Astrocyte (in vitro differentiated cells and primary cell): ENCODE measurements at regions not wholly inside any gene's neighbourhood (a gene's known extent, or its start where the extent isn't known, plus 50 kb on each side); places are given as distances from the start of the nearest gene placed in this dataset.

Experiments used
- DNase-seq: peaks from one replicate; pipeline ENCODE4 v3.0.0-alpha.2; 2010; ENCODE audit warnings: low read depth
- FAIRE-seq: peaks from 2 replicates; lab custom pipeline; 2011; peaks lifted over from hg19 to GRCh38; lab: Jason Lieb, UNC
- H2AFZ ChIP-seq: 2 replicates; pipeline ENCODE4 v1.6.0; 2012; ENCODE audit warnings: low read depth, low read length, inconsistent platforms
- H3K27ac ChIP-seq: 2 replicates; pipeline ENCODE4 v1.5.1; 2011; ENCODE audit warnings: low read depth, low read length, inconsistent platforms
- H3K27me3 ChIP-seq: 2 replicates; pipeline ENCODE4 v1.6.0; 2011; ENCODE audit warnings: low read length, inconsistent platforms; ENCODE audit not compliant: insufficient read depth
- H3K36me3 ChIP-seq: 2 replicates; pipeline ENCODE4 v1.5.1; 2011; ENCODE audit warnings: low read length, inconsistent platforms; ENCODE audit not compliant: insufficient read depth
- H3K4me1 ChIP-seq: 2 replicates; pipeline ENCODE4 v1.5.1; 2011; ENCODE audit warnings: low read length, inconsistent platforms; ENCODE audit not compliant: insufficient read depth
- H3K4me2 ChIP-seq: 2 replicates; pipeline ENCODE4 v1.6.0; 2012; ENCODE audit warnings: low read length, inconsistent platforms
- H3K4me3 ChIP-seq: 2 replicates; pipeline ENCODE4 v1.5.1; 2011; ENCODE audit warnings: low read depth, mild to moderate bottlenecking, low read length, inconsistent platforms; ENCODE audit not compliant: insufficient read depth
- H3K79me2 ChIP-seq: 2 replicates; pipeline ENCODE4 v1.6.0; 2012; ENCODE audit warnings: mild to moderate bottlenecking, low read length, inconsistent platforms; ENCODE audit not compliant: insufficient read depth
- H3K9ac ChIP-seq: 2 replicates; pipeline ENCODE4 v1.6.0; 2012; ENCODE audit warnings: mild to moderate bottlenecking, low read length, inconsistent platforms
- H3K9me3 ChIP-seq: 2 replicates; pipeline ENCODE4 v1.5.1; 2012; ENCODE audit warnings: low read depth, mild to moderate bottlenecking, low read length, inconsistent platforms; ENCODE audit not compliant: insufficient read depth
- H4K20me1 ChIP-seq: 2 replicates; pipeline ENCODE4 v1.6.0; 2012; ENCODE audit warnings: low read length, inconsistent platforms; ENCODE audit not compliant: insufficient read depth
- H3K27ac Mint-ChIP-seq: one replicate; pipeline ENCODE4 v1.8.0; 2021; ENCODE audit warnings: mild to moderate bottlenecking, mixed read lengths; ENCODE audit not compliant: unreplicated experiment
- H3K27me3 Mint-ChIP-seq: one replicate; pipeline ENCODE4 v1.8.0; 2021; ENCODE audit warnings: low read depth, mixed read lengths; ENCODE audit not compliant: unreplicated experiment
- H3K36me3 Mint-ChIP-seq: one replicate; pipeline ENCODE4 v1.8.0; 2021; ENCODE audit warnings: low read depth, mixed read lengths; ENCODE audit not compliant: unreplicated experiment
- H3K4me1 Mint-ChIP-seq: one replicate; pipeline ENCODE4 v1.8.0; 2021; ENCODE audit warnings: low read depth, mixed read lengths; ENCODE audit not compliant: unreplicated experiment
- H3K4me3 Mint-ChIP-seq: one replicate; pipeline ENCODE4 v1.8.0; 2021; ENCODE audit warnings: mild to moderate bottlenecking, moderate library complexity, mixed read lengths; ENCODE audit not compliant: unreplicated experiment
- H3K9me3 Mint-ChIP-seq: one replicate; pipeline ENCODE4 v1.8.0; 2021; ENCODE audit warnings: mild to moderate bottlenecking, mixed read lengths; ENCODE audit not compliant: unreplicated experiment
- CTCF ChIP-seq: IDR thresholded peaks from 2 replicates; pipeline ENCODE4 v1.5.1; 2011; ENCODE audit warnings: low read depth, mild to moderate bottlenecking, inconsistent platforms, low read length, moderate library complexity; ENCODE audit not compliant: insufficient read depth
- EZH2 ChIP-seq: IDR thresholded peaks from 2 replicates; pipeline ENCODE4 v1.6.1; 2012; ENCODE audit warnings: mild to moderate bottlenecking, low read length, inconsistent platforms; ENCODE audit not compliant: insufficient read depth

- Histone ChIP-seq H3K4me3 (no peak overlapping the region), H3K9me3 (no peaks in the 10 kb centered on the region), H3K27ac (no peak overlapping the region), H3K4me1 (no peaks in the 10 kb centered on the region), H4K20me1 (no peaks in the 10 kb centered on the region), H3K79me2 (no peaks in the 10 kb centered on the region), H3K36me3 (no peaks in the 10 kb centered on the region), H3K9ac (no peak overlapping the region), H3K4me2 (no peak overlapping the region), H2AFZ (no peak overlapping the region), H3K27me3 (no peaks in the 10 kb centered on the region)
- no peak for TF ChIP-seq CTCF
- FAIRE-seq: no peak
- H3K27ac Mint-ChIP-seq: no peak overlapping the region
- no peak for DNase-seq
- peaks cover 37% of the 10 kb centered on the region for H3K27me3 Mint-ChIP-seq
- H3K4me3 Mint-ChIP-seq: no peak overlapping the region
- no peaks in the 10 kb centered on the region for H3K36me3 Mint-ChIP-seq
- peaks cover 13% of the 10 kb centered on the region for H3K4me1 Mint-ChIP-seq
- H3K9me3 Mint-ChIP-seq: peaks cover 4% of the 10 kb centered on the region
Observed at GRCh38 chr20:59451641-59452040, 151.2 kb downstream of the EDN3 start.

GRCh38 chr20:59452856-59453255 lies 151.5 kb upstream of the PHACTR3 start:
- no peak overlapping the region for H3K27ac ChIP-seq
- H3K4me3 ChIP-seq: no peak overlapping the region
- H3K9me3 Mint-ChIP-seq: peaks cover 4% of the 10 kb centered on the region
- H3K4me1 ChIP-seq: no peaks in the 10 kb centered on the region
- H3K36me3 Mint-ChIP-seq: no peaks in the 10 kb centered on the region
- no peaks in the 10 kb centered on the region for H3K79me2 ChIP-seq
- H3K27ac Mint-ChIP-seq: no peak overlapping the region
- H3K4me3 Mint-ChIP-seq: no peak overlapping the region
- peaks cover 13% of the 10 kb centered on the region for H3K4me1 Mint-ChIP-seq
- no peak for TF ChIP-seq CTCF
- no peak for TF ChIP-seq EZH2
- H4K20me1 ChIP-seq: no peaks in the 10 kb centered on the region
- peaks cover 39% of the 10 kb centered on the region for H3K27me3 Mint-ChIP-seq
- H2AFZ ChIP-seq: no peak overlapping the region
- H3K9ac ChIP-seq: no peak overlapping the region
- H3K36me3 ChIP-seq: no peaks in the 10 kb centered on the region
- H3K27me3 ChIP-seq: no peaks in the 10 kb centered on the region
- no peaks in the 10 kb centered on the region for H3K9me3 ChIP-seq
- DNase-seq (no peak), FAIRE-seq (no peak)
- H3K4me2 ChIP-seq: no peak overlapping the region

- Histone ChIP-seq H3K9ac (no peak overlapping the region), H4K20me1 (no peaks in the 10 kb centered on the region), H3K9me3 (no peaks in the 10 kb centered on the region), H3K27ac (no peak overlapping the region), H3K36me3 (no peaks in the 10 kb centered on the region), H3K4me1 (no peaks in the 10 kb centered on the region), H3K4me2 (no peak overlapping the region), H2AFZ (no peak overlapping the region), H3K79me2 (no peaks in the 10 kb centered on the region), H3K27me3 (no peaks in the 10 kb centered on the region), H3K4me3 (no peak overlapping the region)
- DNase-seq (no peak), FAIRE-seq (no peak)
- Mint-ChIP-seq H3K36me3 (no peaks in the 10 kb centered on the region), H3K27me3 (peaks cover 45% of the 10 kb centered on the region), H3K9me3 (peaks cover 6% of the 10 kb centered on the region), H3K4me1 (peaks cover 4% of the 10 kb centered on the region), H3K4me3 (no peak overlapping the region), H3K27ac (no peak overlapping the region)
- no peak for TF ChIP-seq EZH2
- TF ChIP-seq CTCF: no peak
Observed at GRCh38 chr20:59453759-59454560, 150.4 kb upstream of the PHACTR3 start.
